ENCODE measurements at regions not wholly inside any gene's neighbourhood (a gene's known extent, or its start where the extent isn't known, plus 50 kb on each side); places are given as distances from the start of the nearest gene placed in this dataset.
A peak's percentile ranks its signal among the peaks of the same experiment; 100 is the strongest.

DNA sequence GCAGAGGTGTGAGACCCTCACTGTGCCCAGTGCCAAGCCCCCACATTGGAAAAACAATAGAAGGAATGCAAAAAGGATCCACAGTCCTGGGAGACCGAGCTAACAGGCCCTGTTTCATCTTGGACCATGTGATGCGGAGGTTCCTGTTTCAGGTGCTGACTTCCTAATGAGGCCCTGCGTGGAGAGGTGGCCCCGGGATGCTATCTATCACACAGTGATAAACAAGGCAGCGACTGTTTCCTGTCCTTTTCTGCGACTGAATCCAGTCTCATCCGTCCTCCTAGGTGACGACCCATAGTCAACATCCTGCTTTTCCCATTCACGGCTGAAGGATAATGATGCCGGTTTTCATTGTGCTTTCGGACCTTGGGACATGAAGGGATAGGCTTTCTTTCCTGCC is 56.4 kb upstream of the BOD1 start:
- Histone ChIP-seq H3K4me1 (replicated peaks in 1 of 4; ENCODE audit: control insufficient read depth in 3 of 4, insufficient read depth in 4 of 4, low read length in 3 of 4) (peaks cover 5 to 16% (median 8%) of the 10 kb centered on the region in 4 experiments; a peak in 5 of 7 replicates), H3K18ac (ENCODE audit: extremely low read depth, low read length) (no peak overlapping the region; the same call in 1 of the 2 replicates), H3K14ac (ENCODE audit: insufficient read length) (no peak overlapping the region), H3K4me2 (ENCODE audit: insufficient read depth in 1 of 2, low read depth in 2 of 2, low read length in 2 of 2) (no peak overlapping the region), H2BK12ac (ENCODE audit: low read depth, low read length) (peak overlapping the region; percentile 11; the same call in 1 of the 2 replicates), H2BK120ac (replicated peaks; ENCODE audit: low read depth, low read length) (peak overlapping the region; percentile 13), H4K8ac (ENCODE audit: extremely low read depth, insufficient read depth, low read length) (no peak overlapping the region; the same call in 1 of the 2 replicates), H2BK15ac (ENCODE audit: low read length) (no peak overlapping the region), H2AFZ (ENCODE audit: low read length) (no peak overlapping the region), H3K27me3 (replicated peaks in 1 of 4; ENCODE audit: control insufficient read depth in 3 of 4, extremely low read depth in 1 of 4, insufficient read depth in 3 of 4, low read length in 3 of 4) (no peaks in the 10 kb centered on the region), H3K23ac (ENCODE audit: insufficient read length) (no peak overlapping the region), H2BK5ac (ENCODE audit: low read depth, low read length) (peak overlapping the region; percentile 21; the same call in 1 of the 2 replicates), H3K9ac (replicated peaks in 1 of 4; ENCODE audit: extremely low read depth in 1 of 4, low read depth in 3 of 4, low read length in 3 of 4) (no peak overlapping the region), H4K5ac (ENCODE audit: insufficient read length, low read depth, low read length) (no peak overlapping the region), H3K4me3 (ENCODE audit: extremely low read depth in 1 of 4, insufficient read depth in 2 of 4, low read depth in 3 of 4, low read length in 4 of 4) (no peak overlapping the region), H3K56ac (replicated peaks; ENCODE audit: insufficient read length, low read depth, low read length) (no peak overlapping the region), H3K23me2 (ENCODE audit: low read depth, low read length) (peaks cover 3% of the 10 kb centered on the region; the same call in 1 of the 2 replicates), H2BK20ac (ENCODE audit: low read length) (peak overlapping the region; percentile 15), H3K79me2 (ENCODE audit: control insufficient read depth in 1 of 2, insufficient read depth in 2 of 2, low read length in 2 of 2) (no peaks in the 10 kb centered on the region), H3K27ac (ENCODE audit: low read depth, low read length) (no peak overlapping the region), H4K91ac (replicated peaks; ENCODE audit: insufficient read length, low read length) (peak overlapping the region; percentile 20), H2AK5ac (ENCODE audit: low read depth, low read length) (peak overlapping the region; percentile 26; the same call in 1 of the 2 replicates), H3K9me3 (ENCODE audit: insufficient read depth in 2 of 2, low read depth in 1 of 2, low read length in 1 of 2) (peaks cover 21 to 31% of the 10 kb centered on the region in 2 experiments), H3K36me3 (ENCODE audit: control insufficient read depth in 2 of 4, insufficient read depth in 4 of 4, low read length in 3 of 4) (peaks cover 0 to 4% (median 0%) of the 10 kb centered on the region in 4 experiments; a peak in 1 of 8 replicates), H3K79me1 (ENCODE audit: low read depth, low read length) (no peaks in the 10 kb centered on the region), H4K20me1 (replicated peaks in 1 of 2; ENCODE audit: control insufficient read depth in 1 of 2, insufficient read depth in 2 of 2, low read length in 2 of 2) (no peaks in the 10 kb centered on the region), H3K4ac (replicated peaks; ENCODE audit: insufficient read length, low read depth, low read length) (no peak overlapping the region)
- POLR2A ChIA-PET (ENCODE audit: partially characterized antibody) = no interaction called here
- DNase-seq (ENCODE audit: low read depth in 1 of 2, low spot score in 2 of 2) (no peak), FAIRE-seq (no peak)
- TF ChIP-seq RBBP5 (IDR thresholded peaks at IDR 0.05; ENCODE audit: borderline replicate concordance, low read depth, low read length) (no peak), EZH2 (IDR thresholded peaks at IDR 0.05; ENCODE audit: low read depth, low read length, severe bottlenecking) (no peak), CTBP2 (IDR thresholded peaks at IDR 0.05; ENCODE audit: borderline replicate concordance, insufficient read depth, insufficient read length, low read length) (no peak)
- TF ChIP-seq, protein P1, sequence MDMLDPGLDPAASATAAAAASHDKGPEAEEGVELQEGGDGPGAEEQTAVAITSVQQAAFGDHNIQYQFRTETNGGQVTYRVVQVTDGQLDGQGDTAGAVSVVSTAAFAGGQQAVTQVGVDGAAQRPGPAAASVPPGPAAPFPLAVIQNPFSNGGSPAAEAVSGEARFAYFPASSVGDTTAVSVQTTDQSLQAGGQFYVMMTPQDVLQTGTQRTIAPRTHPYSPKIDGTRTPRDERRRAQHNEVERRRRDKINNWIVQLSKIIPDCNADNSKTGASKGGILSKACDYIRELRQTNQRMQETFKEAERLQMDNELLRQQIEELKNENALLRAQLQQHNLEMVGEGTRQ (IDR thresholded peaks at IDR 0.05; ENCODE audit: low read length) = no peak
- CTCF ChIA-PET (ENCODE audit: partially characterized antibody) = interaction anchor here (1.5 kb wide), 1 partner anchor 57 kb away, joined by 3 read pairs; no protein-coding TSS in a partner anchor
- 94% methylated on average over 11 of the region's 11 CpGs; no CpG with 5 or more reads in 1 of the 2 experiments for WGBS, 2 experiments (ENCODE audit: extremely low coverage in 1 of 2, insufficient coverage in 1 of 2, insufficient read length in 1 of 2, insufficient replicate concordance in 2 of 2, low coverage in 1 of 2, low lambda C conversion rate in 2 of 2, missing lambda C conversion rate in 1 of 2)
